Tibial artery (tissue), 4 donors: ENCODE measurements at regions not wholly inside any gene's neighbourhood (a gene's known extent, or its start where the extent isn't known, plus 50 kb on each side); places are given as distances from the start of the nearest gene placed in this dataset.

Source experiments
- DNase-seq, 2 donors: peaks; one replicate each; pipeline ENCODE4 v3.0.0-alpha.2; 2019
- H3K27ac ChIP-seq, 2 donors: fragments of 200-600 bp; sonication (generic) in 1 of 2; 1 replicate in 1 of 2; 2 replicates in 1 of 2; pipeline ENCODE4 v1.5.1; 2018 to 2019; ENCODE audit warnings: mild to moderate bottlenecking in 1 of 2
- H3K27me3 ChIP-seq, 2 donors: fragments of 200-600 bp; sonication (generic) in 1 of 2; one replicate each; pipeline versions ENCODE4 v1.5.1 to v1.6.0; 2016 to 2019
- H3K36me3 ChIP-seq, 3 donors: fragments of 200-600 bp; sonication (generic) in 2 of 3; one replicate each; pipeline ENCODE4 v1.5.1; 2016 to 2019; ENCODE audit warnings: mild to moderate bottlenecking in 2 of 3
- H3K4me1 ChIP-seq, 4 donors: fragments of 200-600 bp; sonication (generic) in 2 of 4; 1 replicate in 3 of 4; 2 replicates in 1 of 4; pipeline ENCODE4 v1.5.1; 2016 to 2019
- H3K4me3 ChIP-seq, 2 donors: fragments of 200-600 bp; sonication (generic) in 1 of 2; 1 replicate in 1 of 2; 2 replicates in 1 of 2; pipeline ENCODE4 v1.5.1; 2018 to 2019; ENCODE audit warnings: mild to moderate bottlenecking in 2 of 2
- H3K9me3 ChIP-seq, 3 donors: fragments of 200-600 bp; sonication (generic) in 1 of 3; one replicate each; pipeline ENCODE4 v1.5.1; 2016 to 2019
- CTCF ChIP-seq, 2 experiments: fragments of 200-600 bp in 1 of 2; fragments of 450-650 bp in 1 of 2; IDR thresholded peaks; one replicate each; pipeline ENCODE4 v1.5.1; 2017 to 2019; ENCODE audit warnings: antibody characterized with exemption in 2 of 2, mild to moderate bottlenecking in 1 of 2, moderate library complexity in 1 of 2
- intact Hi-C: fragments of 100-400 bp; cut with DNase I; formaldehyde crosslinking; loops from one replicate; pipeline ENCODE4 v1.15.0; 2023; ENCODE audit warnings: low total_unique reads

GRCh38 chr7:36032361-36032818, 120.7 kb upstream of the EEPD1 start:
- no peak for TF ChIP-seq CTCF (IDR thresholded peaks at IDR 0.05)
- H3K4me3 ChIP-seq = no peak overlapping the region
- intact Hi-C loops = no loop called here
- no peak for DNase-seq
- H3K36me3 ChIP-seq = no peaks in the 10 kb centered on the region
- peaks cover 0 to 35% (median 23%) of the 10 kb centered on the region in 4 donors for H3K4me1 ChIP-seq
- H3K27ac ChIP-seq = no peak overlapping the region
- peaks cover 0 to 2% of the 10 kb centered on the region in 2 donors for H3K27me3 ChIP-seq
- H3K9me3 ChIP-seq = no peaks in the 10 kb centered on the region

GRCh38 chr7:36034020-36034419, 119.0 kb upstream of the EEPD1 start:
- peaks cover 0 to 2% of the 10 kb centered on the region in 2 donors for H3K27me3 ChIP-seq
- TF ChIP-seq CTCF (IDR thresholded peaks at IDR 0.05) = no peak
- H3K4me3 ChIP-seq = no peak overlapping the region
- H3K4me1 ChIP-seq = peaks cover 0 to 39% (median 28%) of the 10 kb centered on the region in 4 donors
- H3K9me3 ChIP-seq = no peaks in the 10 kb centered on the region
- intact Hi-C loops = loop anchor here (2.0 kb wide), 1 partner anchor 123 kb away; no protein-coding TSS in a partner anchor
- H3K27ac ChIP-seq = no peak overlapping the region
- no peak for DNase-seq
- no peaks in the 10 kb centered on the region for H3K36me3 ChIP-seq

- no peaks in the 10 kb centered on the region for H3K27me3 ChIP-seq
- no peak overlapping the region for H3K4me3 ChIP-seq
- H3K4me1 ChIP-seq = peaks cover 0 to 39% (median 28%) of the 10 kb centered on the region in 4 donors
- no peaks in the 10 kb centered on the region for H3K36me3 ChIP-seq
- H3K27ac ChIP-seq = no peak overlapping the region
- no peak for DNase-seq
- H3K9me3 ChIP-seq = no peaks in the 10 kb centered on the region
- intact Hi-C loops = loop anchor here (2.0 kb wide), 1 partner anchor 122 kb away; no protein-coding TSS in a partner anchor
- no peak for TF ChIP-seq CTCF (IDR thresholded peaks at IDR 0.05)
Observed at GRCh38 chr7:36035186-36035585, 117.9 kb upstream of the EEPD1 start.

- Histone ChIP-seq H3K27me3 (no peaks in the 10 kb centered on the region), H3K4me3 (no peak overlapping the region), H3K9me3 (no peaks in the 10 kb centered on the region), H3K27ac (peak overlapping the region; percentile 65 to 73), H3K36me3 (no peaks in the 10 kb centered on the region), H3K4me1 (peaks cover 0 to 39% (median 28%) of the 10 kb centered on the region in 4 donors)
- TF ChIP-seq CTCF (IDR thresholded peaks at IDR 0.05) = no peak
- DNase-seq = no peak
- intact Hi-C loops = no loop called here
Observed at GRCh38 chr7:36036590-36036989, 116.5 kb upstream of the EEPD1 start.

GRCh38 chr7:36037121-36037662, 115.9 kb upstream of the EEPD1 start:
- Histone ChIP-seq H3K27me3 (no peaks in the 10 kb centered on the region), H3K36me3 (no peaks in the 10 kb centered on the region), H3K4me3 (no peak overlapping the region), H3K4me1 (peaks cover 0 to 36% (median 27%) of the 10 kb centered on the region in 4 donors), H3K27ac (peak overlapping the region; percentile 65 to 73), H3K9me3 (no peaks in the 10 kb centered on the region)
- peak; percentile 73 to 84 for DNase-seq
- TF ChIP-seq CTCF (IDR thresholded peaks at IDR 0.05) = no peak
- intact Hi-C loops = no loop called here
